GM12875 (cell line): ENCODE measurements at regions not wholly inside any gene's neighbourhood (a gene's known extent, or its start where the extent isn't known, plus 50 kb on each side); places are given as distances from the start of the nearest gene placed in this dataset.

ENCODE experiments used
- H3K4me3 ChIP-seq: one replicate; pipeline ENCODE4 v1.5.1; 2011; ENCODE audit warnings: low read depth, low read length, control low read depth
- TF ChIP-seq, protein P1 (sequence below): IDR thresholded peaks from 2 replicates; pipeline ENCODE4 v1.5.1; 2011; ENCODE audit warnings: low read depth, mild to moderate bottlenecking, control low read depth, inconsistent platforms, low read length, moderate library complexity, borderline replicate concordance; ENCODE audit not compliant: insufficient read depth

GRCh38 chr5:28117691-28118090 is 1079.3 kb upstream of the CDH9 start:
- TF ChIP-seq, protein P1, sequence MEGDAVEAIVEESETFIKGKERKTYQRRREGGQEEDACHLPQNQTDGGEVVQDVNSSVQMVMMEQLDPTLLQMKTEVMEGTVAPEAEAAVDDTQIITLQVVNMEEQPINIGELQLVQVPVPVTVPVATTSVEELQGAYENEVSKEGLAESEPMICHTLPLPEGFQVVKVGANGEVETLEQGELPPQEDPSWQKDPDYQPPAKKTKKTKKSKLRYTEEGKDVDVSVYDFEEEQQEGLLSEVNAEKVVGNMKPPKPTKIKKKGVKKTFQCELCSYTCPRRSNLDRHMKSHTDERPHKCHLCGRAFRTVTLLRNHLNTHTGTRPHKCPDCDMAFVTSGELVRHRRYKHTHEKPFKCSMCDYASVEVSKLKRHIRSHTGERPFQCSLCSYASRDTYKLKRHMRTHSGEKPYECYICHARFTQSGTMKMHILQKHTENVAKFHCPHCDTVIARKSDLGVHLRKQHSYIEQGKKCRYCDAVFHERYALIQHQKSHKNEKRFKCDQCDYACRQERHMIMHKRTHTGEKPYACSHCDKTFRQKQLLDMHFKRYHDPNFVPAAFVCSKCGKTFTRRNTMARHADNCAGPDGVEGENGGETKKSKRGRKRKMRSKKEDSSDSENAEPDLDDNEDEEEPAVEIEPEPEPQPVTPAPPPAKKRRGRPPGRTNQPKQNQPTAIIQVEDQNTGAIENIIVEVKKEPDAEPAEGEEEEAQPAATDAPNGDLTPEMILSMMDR: no peak
- H3K4me3 ChIP-seq: no peak overlapping the region

- no peak overlapping the region for H3K4me3 ChIP-seq
- TF ChIP-seq, protein P1: no peak
Observed at GRCh38 chr5:28117273-28117672, 1078.9 kb upstream of the CDH9 start.

DNA sequence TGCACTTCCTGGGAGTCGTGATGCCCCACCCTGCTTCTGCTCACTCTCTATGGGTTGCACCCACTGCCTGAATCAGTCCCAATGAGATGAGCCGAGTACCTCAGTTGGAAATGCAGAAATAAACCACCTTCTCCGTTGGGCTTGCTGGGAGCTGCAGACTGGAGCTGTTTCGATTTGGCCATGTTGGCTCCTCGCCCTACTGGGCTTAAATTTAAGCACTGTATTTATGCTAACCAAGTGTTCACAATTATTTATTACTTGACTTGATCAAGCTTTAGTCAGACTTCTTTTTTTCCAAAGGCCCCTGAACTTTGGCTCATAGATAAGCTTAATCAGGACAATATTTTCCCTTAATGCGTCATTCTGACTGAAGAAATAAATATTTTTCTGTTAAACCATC is 1072.4 kb upstream of the CDH9 start:
- TF ChIP-seq, protein P1: no peak
- no peak overlapping the region for H3K4me3 ChIP-seq

- TF ChIP-seq, protein P1: no peak
- no peak overlapping the region for H3K4me3 ChIP-seq
Observed at GRCh38 chr5:28104080-28104479, 1065.7 kb upstream of the CDH9 start.

- TF ChIP-seq, protein P1: no peak
- H3K4me3 ChIP-seq: no peak overlapping the region
Observed at GRCh38 chr5:28084069-28084468, 1045.7 kb upstream of the CDH9 start.

DNA sequence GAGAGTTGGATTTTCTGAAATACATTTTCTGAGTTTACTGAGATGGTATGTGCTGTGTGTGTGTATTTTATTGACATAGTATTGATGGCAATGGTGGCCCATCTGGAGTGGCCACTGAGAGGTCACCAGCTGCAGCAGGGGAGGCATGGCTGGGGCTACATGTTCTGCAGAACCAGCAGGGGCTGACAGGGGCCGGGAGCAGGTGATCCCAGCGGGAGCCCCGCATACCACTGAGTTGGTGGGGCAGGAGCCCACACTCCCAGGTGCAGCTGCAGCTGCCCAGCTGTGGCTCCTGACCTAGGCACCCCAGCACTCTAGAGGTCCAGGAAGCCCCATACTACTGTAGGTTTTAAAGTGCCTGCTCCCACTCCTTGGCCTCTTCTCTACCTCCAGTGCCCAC is 1044.2 kb upstream of the CDH9 start:
- no peak overlapping the region for H3K4me3 ChIP-seq
- TF ChIP-seq, protein P1: no peak

- H3K4me3 ChIP-seq: no peak overlapping the region
- TF ChIP-seq, protein P1: no peak
Observed at GRCh38 chr5:28077291-28078240, 1039.2 kb upstream of the CDH9 start.
